ENCODE measurements at regions not wholly inside any gene's neighbourhood (a gene's known extent, or its start where the extent isn't known, plus 50 kb on each side); places are given as distances from the start of the nearest gene placed in this dataset.

- Mint-ChIP-seq H3K4me1 (ENCODE audit: low read depth, unreplicated experiment) (no peaks in the 10 kb centered on the region), H3K9me3 (ENCODE audit: unreplicated experiment) (peaks cover 22% of the 10 kb centered on the region), H3K27me3 (ENCODE audit: insufficient read depth, unreplicated experiment) (no peaks in the 10 kb centered on the region), H3K36me3 (ENCODE audit: insufficient read depth, unreplicated experiment) (no peaks in the 10 kb centered on the region), H3K4me3 (ENCODE audit: unreplicated experiment) (no peak overlapping the region), H3K27ac (ENCODE audit: unreplicated experiment) (no peak overlapping the region)
- Histone ChIP-seq H3K4me1 (no peaks in the 10 kb centered on the region), H3K4me3 (ENCODE audit: low read depth, low read length) (no peak overlapping the region), H3K27me3 (replicated peaks; ENCODE audit: control insufficient read depth, insufficient read depth, low read length) (no peaks in the 10 kb centered on the region), H3K36me3 (ENCODE audit: control insufficient read depth, insufficient read depth, low read length) (no peaks in the 10 kb centered on the region), H3K9me3 (peaks cover 11% of the 10 kb centered on the region)
- intact Hi-C loops (cut with micrococcal nuclease; ENCODE audit: unreplicated experiment) = no loop called here
- TF ChIP-seq CTCF (IDR thresholded peaks at IDR 0.05; ENCODE audit: insufficient read depth in 1 of 2, low read depth in 1 of 2, low read length in 1 of 2, severe bottlenecking in 1 of 2, unreplicated experiment in 1 of 2) = no peak
- ChIA-PET POLR2A (no interaction called here), CTCF (no interaction called here)
- no peak for DNase-seq
- BruUV-seq (replicated peaks) = no TSS peak
Measured at GRCh38 chr11:54927704-54928103, 221.1 kb downstream of the OR4A5 start.

- no peak for TF ChIP-seq CTCF (IDR thresholded peaks at IDR 0.05; ENCODE audit: insufficient read depth in 1 of 2, low read depth in 1 of 2, low read length in 1 of 2, severe bottlenecking in 1 of 2, unreplicated experiment in 1 of 2)
- Mint-ChIP-seq H3K27me3 (ENCODE audit: insufficient read depth, unreplicated experiment) (no peaks in the 10 kb centered on the region), H3K9me3 (ENCODE audit: unreplicated experiment) (peaks cover 32% of the 10 kb centered on the region), H3K4me3 (ENCODE audit: unreplicated experiment) (no peak overlapping the region), H3K4me1 (ENCODE audit: low read depth, unreplicated experiment) (no peaks in the 10 kb centered on the region), H3K36me3 (ENCODE audit: insufficient read depth, unreplicated experiment) (no peaks in the 10 kb centered on the region), H3K27ac (ENCODE audit: unreplicated experiment) (no peak overlapping the region)
- Histone ChIP-seq H3K9me3 (peaks cover 11% of the 10 kb centered on the region), H3K27me3 (replicated peaks; ENCODE audit: control insufficient read depth, insufficient read depth, low read length) (no peaks in the 10 kb centered on the region), H3K4me3 (ENCODE audit: low read depth, low read length) (no peak overlapping the region), H3K4me1 (no peaks in the 10 kb centered on the region), H3K36me3 (ENCODE audit: control insufficient read depth, insufficient read depth, low read length) (no peaks in the 10 kb centered on the region)
- ChIA-PET CTCF (no interaction called here), POLR2A (no interaction called here)
- BruUV-seq (replicated peaks) = no TSS peak
- intact Hi-C loops (cut with micrococcal nuclease; ENCODE audit: unreplicated experiment) = no loop called here
- no peak for DNase-seq
Measured at GRCh38 chr11:54930930-54931329, 224.3 kb downstream of the OR4A5 start.

GRCh38 chr11:54944211-54944610 lies 237.6 kb downstream of the OR4A5 start:
- no peaks in the 10 kb centered on the region for H3K4me1 Mint-ChIP-seq (ENCODE audit: low read depth, unreplicated experiment)
- POLR2A ChIA-PET = no interaction called here
- intact Hi-C loops (cut with micrococcal nuclease; ENCODE audit: unreplicated experiment) = no loop called here
- Histone ChIP-seq H3K9me3 (peaks cover 27% of the 10 kb centered on the region), H3K27me3 (replicated peaks; ENCODE audit: control insufficient read depth, insufficient read depth, low read length) (no peaks in the 10 kb centered on the region), H3K36me3 (ENCODE audit: control insufficient read depth, insufficient read depth, low read length) (no peaks in the 10 kb centered on the region), H3K4me3 (ENCODE audit: low read depth, low read length) (no peak overlapping the region), H3K4me1 (no peaks in the 10 kb centered on the region)
- no peak overlapping the region for H3K27ac Mint-ChIP-seq (ENCODE audit: unreplicated experiment)
- no peaks in the 10 kb centered on the region for H3K36me3 Mint-ChIP-seq (ENCODE audit: insufficient read depth, unreplicated experiment)
- H3K4me3 Mint-ChIP-seq (ENCODE audit: unreplicated experiment) = no peak overlapping the region
- CTCF ChIA-PET = no interaction called here
- DNase-seq = no peak
- no peak for TF ChIP-seq CTCF (IDR thresholded peaks at IDR 0.05; ENCODE audit: insufficient read depth in 1 of 2, low read depth in 1 of 2, low read length in 1 of 2, severe bottlenecking in 1 of 2, unreplicated experiment in 1 of 2)
- no peaks in the 10 kb centered on the region for H3K27me3 Mint-ChIP-seq (ENCODE audit: insufficient read depth, unreplicated experiment)
- H3K9me3 Mint-ChIP-seq (ENCODE audit: unreplicated experiment) = no peaks in the 10 kb centered on the region
- BruUV-seq (replicated peaks) = no TSS peak

All from Caco-2 (cell line).